Trophoblast cell (in vitro differentiated cells and primary cell): ENCODE measurements at regions not wholly inside any gene's neighbourhood (a gene's known extent, or its start where the extent isn't known, plus 50 kb on each side); places are given as distances from the start of the nearest gene placed in this dataset.
A peak's percentile ranks its signal among the peaks of the same experiment; 100 is the strongest.

Experiments
- DNase-seq, 2 donors: peaks; one replicate each; pipeline ENCODE4 v3.0.0-alpha.2; 2016
- H2AFZ ChIP-seq: 2 replicates; pipeline ENCODE4 v1.6.1; 2013; ENCODE audit warnings: low read length, moderate library complexity, mild to moderate bottlenecking; ENCODE audit not compliant: insufficient read depth, poor library complexity
- H2AK5ac ChIP-seq: 2 replicates; pipeline ENCODE4 v1.6.1; 2013; ENCODE audit warnings: mild to moderate bottlenecking, low read length
- H2BK120ac ChIP-seq: 2 replicates; pipeline ENCODE4 v1.6.1; 2013; ENCODE audit warnings: low read length, mild to moderate bottlenecking, moderate library complexity; ENCODE audit not compliant: insufficient read depth, poor library complexity
- H2BK12ac ChIP-seq: 2 replicates; pipeline ENCODE4 v1.6.1; 2013; ENCODE audit warnings: mild to moderate bottlenecking, low read length, moderate library complexity
- H2BK5ac ChIP-seq: 2 replicates; pipeline ENCODE4 v1.6.1; 2013; ENCODE audit warnings: low read length, low read depth, moderate library complexity, mild to moderate bottlenecking; ENCODE audit not compliant: poor library complexity
- H3K14ac ChIP-seq: 2 replicates; pipeline ENCODE4 v1.6.1; 2013; ENCODE audit warnings: mild to moderate bottlenecking, low read length
- H3K18ac ChIP-seq: 2 replicates; pipeline ENCODE4 v1.6.1; 2013; ENCODE audit warnings: mild to moderate bottlenecking, low read length
- H3K23ac ChIP-seq: 2 replicates; pipeline ENCODE4 v1.6.1; 2013; ENCODE audit warnings: low read length
- H3K27ac ChIP-seq: 2 replicates; pipeline ENCODE4 v1.5.1; 2013; ENCODE audit warnings: low read depth, mild to moderate bottlenecking, inconsistent platforms, low read length, moderate library complexity
- H3K27me3 ChIP-seq: 2 replicates; pipeline ENCODE4 v1.6.1; 2013; ENCODE audit warnings: inconsistent platforms, mild to moderate bottlenecking, low read length, moderate library complexity; ENCODE audit not compliant: insufficient read depth
- H3K36me3 ChIP-seq, 2 experiments: 1 replicate in 1 of 2; 2 replicates in 1 of 2; pipeline ENCODE4 v1.6.1; 2013; ENCODE audit warnings: low read length in 2 of 2, mild to moderate bottlenecking in 2 of 2, moderate library complexity in 1 of 2; ENCODE audit not compliant: insufficient read depth in 2 of 2, control insufficient read depth in 1 of 2
- H3K4ac ChIP-seq: 2 replicates; pipeline ENCODE4 v1.6.1; 2013; ENCODE audit warnings: low read depth, mild to moderate bottlenecking, low read length, moderate library complexity
- H3K4me1 ChIP-seq, 2 experiments: 1 replicate in 1 of 2; 2 replicates in 1 of 2; pipeline ENCODE4 v1.6.1; 2013; ENCODE audit warnings: low read length in 2 of 2, mild to moderate bottlenecking in 2 of 2, moderate library complexity in 1 of 2; ENCODE audit not compliant: insufficient read depth in 2 of 2, control insufficient read depth in 1 of 2
- H3K4me2 ChIP-seq: 2 replicates; pipeline ENCODE4 v1.6.1; 2013; ENCODE audit warnings: inconsistent platforms, mild to moderate bottlenecking, low read length, moderate library complexity
- H3K4me3 ChIP-seq: 2 replicates; pipeline ENCODE4 v1.5.1; 2013; ENCODE audit warnings: mild to moderate bottlenecking, low read depth, low read length, inconsistent platforms
- H3K79me1 ChIP-seq: one replicate; pipeline ENCODE4 v1.6.1; 2013; ENCODE audit warnings: low read length
- H3K79me2 ChIP-seq: 2 replicates; pipeline ENCODE4 v1.6.1; 2013; ENCODE audit warnings: low read length, mild to moderate bottlenecking; ENCODE audit not compliant: control insufficient read depth, insufficient read depth, poor library complexity
- H3K9ac ChIP-seq: 2 replicates; pipeline ENCODE4 v1.6.1; 2013; ENCODE audit warnings: mild to moderate bottlenecking, low read length
- H3K9me3 ChIP-seq: 2 replicates; pipeline ENCODE4 v1.6.1; 2013; ENCODE audit warnings: low read depth, mild to moderate bottlenecking, control low read depth, inconsistent platforms, low read length; ENCODE audit not compliant: insufficient read depth
- H4K12ac ChIP-seq: 2 replicates; pipeline ENCODE4 v1.6.1; 2013; ENCODE audit warnings: low read depth, mild to moderate bottlenecking, low read length, moderate library complexity
- H4K8ac ChIP-seq: 2 replicates; pipeline ENCODE4 v1.6.1; 2013; ENCODE audit warnings: low read depth, mild to moderate bottlenecking, low read length, moderate library complexity
- H4K91ac ChIP-seq: one replicate; pipeline ENCODE4 v1.6.1; 2013; ENCODE audit warnings: low read depth, mild to moderate bottlenecking, low read length, moderate library complexity
- WGBS: extraction: QIAGEN DNeasy Blood & Tissue Kit; methylation state at CpG from one replicate; pipeline ENCODE4 v1.1.7; 2013; ENCODE audit warnings: missing lambda C conversion rate; ENCODE audit not compliant: insufficient read length, insufficient coverage; ENCODE audit errors: extremely low coverage; 5-methylcytosine and 5-hydroxymethylcytosine counted together

GRCh38 chr13:111394211-111394922, 73.9 kb downstream of the TEX29 start:
- no peak overlapping the region for H2AFZ ChIP-seq
- H3K9me3 ChIP-seq: peaks cover 7% of the 10 kb centered on the region
- H4K91ac ChIP-seq: no peak overlapping the region
- no peak overlapping the region for H3K4me2 ChIP-seq
- H3K36me3 ChIP-seq: no peaks in the 10 kb centered on the region
- no peak overlapping the region for H2BK12ac ChIP-seq
- H3K4ac ChIP-seq: no peak overlapping the region
- no peak overlapping the region for H2BK120ac ChIP-seq
- DNase-seq: no peak
- no peak overlapping the region for H4K8ac ChIP-seq
- no peaks in the 10 kb centered on the region for H3K4me1 ChIP-seq
- H3K18ac ChIP-seq: no peak overlapping the region
- no peak overlapping the region for H3K23ac ChIP-seq
- no peak overlapping the region for H4K12ac ChIP-seq
- no peak overlapping the region for H3K9ac ChIP-seq
- H3K14ac ChIP-seq: no peak overlapping the region
- no peaks in the 10 kb centered on the region for H3K79me2 ChIP-seq
- no peak overlapping the region for H2AK5ac ChIP-seq
- H3K79me1 ChIP-seq: no peaks in the 10 kb centered on the region
- no peaks in the 10 kb centered on the region for H3K27me3 ChIP-seq
- H3K4me3 ChIP-seq: no peak overlapping the region
- no CpG with 5 or more reads among the region's 14 CpGs for WGBS
- no peak overlapping the region for H3K27ac ChIP-seq
- no peak overlapping the region for H2BK5ac ChIP-seq

- no peak overlapping the region for H3K27ac ChIP-seq
- no peak overlapping the region for H3K4me3 ChIP-seq
- no peaks in the 10 kb centered on the region for H3K4me1 ChIP-seq
- H2BK5ac ChIP-seq: no peak overlapping the region
- H3K79me1 ChIP-seq: no peaks in the 10 kb centered on the region
- H2BK120ac ChIP-seq: no peak overlapping the region
- no CpG with 5 or more reads among the region's 9 CpGs for WGBS
- H3K14ac ChIP-seq: no peak overlapping the region
- no peak overlapping the region for H2AFZ ChIP-seq
- H3K79me2 ChIP-seq: no peaks in the 10 kb centered on the region
- H3K27me3 ChIP-seq: no peaks in the 10 kb centered on the region
- no peak overlapping the region for H4K91ac ChIP-seq
- DNase-seq: no peak
- no peak overlapping the region for H3K9ac ChIP-seq
- no peaks in the 10 kb centered on the region for H3K36me3 ChIP-seq
- H2AK5ac ChIP-seq: no peak overlapping the region
- H3K4ac ChIP-seq: no peak overlapping the region
- no peak overlapping the region for H2BK12ac ChIP-seq
- H4K12ac ChIP-seq: no peak overlapping the region
- no peak overlapping the region for H3K23ac ChIP-seq
- no peak overlapping the region for H3K4me2 ChIP-seq
- no peak overlapping the region for H4K8ac ChIP-seq
- H3K18ac ChIP-seq: no peak overlapping the region
- H3K9me3 ChIP-seq: peaks cover 7% of the 10 kb centered on the region
Observed at GRCh38 chr13:111395511-111396393, 75.3 kb downstream of the TEX29 start.

GRCh38 chr13:111396457-111396856, 76.0 kb downstream of the TEX29 start:
- H3K79me2 ChIP-seq: no peaks in the 10 kb centered on the region
- no peaks in the 10 kb centered on the region for H3K79me1 ChIP-seq
- H3K14ac ChIP-seq: no peak overlapping the region
- no peak overlapping the region for H4K12ac ChIP-seq
- H3K4me2 ChIP-seq: no peak overlapping the region
- no peak overlapping the region for H2AK5ac ChIP-seq
- H2AFZ ChIP-seq: no peak overlapping the region
- H3K9ac ChIP-seq: no peak overlapping the region
- WGBS: no CpG with 5 or more reads among the region's 12 CpGs
- no peak overlapping the region for H3K4ac ChIP-seq
- H2BK12ac ChIP-seq: no peak overlapping the region
- no peaks in the 10 kb centered on the region for H3K27me3 ChIP-seq
- no peak for DNase-seq
- no peak overlapping the region for H3K27ac ChIP-seq
- H3K23ac ChIP-seq: no peak overlapping the region
- peaks cover 7% of the 10 kb centered on the region for H3K9me3 ChIP-seq
- H2BK120ac ChIP-seq: no peak overlapping the region
- no peaks in the 10 kb centered on the region for H3K36me3 ChIP-seq
- no peak overlapping the region for H4K8ac ChIP-seq
- H4K91ac ChIP-seq: no peak overlapping the region
- H3K4me1 ChIP-seq: no peaks in the 10 kb centered on the region
- no peak overlapping the region for H3K18ac ChIP-seq
- H3K4me3 ChIP-seq: no peak overlapping the region
- no peak overlapping the region for H2BK5ac ChIP-seq

- no peak overlapping the region for H3K18ac ChIP-seq
- H4K8ac ChIP-seq: no peak overlapping the region
- no peak overlapping the region for H2BK5ac ChIP-seq
- peaks cover 7% of the 10 kb centered on the region for H3K9me3 ChIP-seq
- no peaks in the 10 kb centered on the region for H3K27me3 ChIP-seq
- no peak overlapping the region for H3K27ac ChIP-seq
- no peak overlapping the region for H3K4ac ChIP-seq
- H2BK120ac ChIP-seq: no peak overlapping the region
- H3K4me3 ChIP-seq: peak overlapping the region; percentile 28
- H4K12ac ChIP-seq: no peak overlapping the region
- H3K79me2 ChIP-seq: no peaks in the 10 kb centered on the region
- H3K4me1 ChIP-seq: no peaks in the 10 kb centered on the region
- no peak overlapping the region for H3K14ac ChIP-seq
- H3K79me1 ChIP-seq: no peaks in the 10 kb centered on the region
- H2AFZ ChIP-seq: no peak overlapping the region
- no peaks in the 10 kb centered on the region for H3K36me3 ChIP-seq
- no CpG with 5 or more reads among the region's 25 CpGs for WGBS
- no peak overlapping the region for H3K23ac ChIP-seq
- no peak overlapping the region for H2BK12ac ChIP-seq
- no peak overlapping the region for H4K91ac ChIP-seq
- H2AK5ac ChIP-seq: no peak overlapping the region
- H3K9ac ChIP-seq: no peak overlapping the region
- H3K4me2 ChIP-seq: no peak overlapping the region
- no peak for DNase-seq
Observed at GRCh38 chr13:111397202-111397880, 76.9 kb downstream of the TEX29 start.
